GM20000 (cell line): ENCODE measurements at regions not wholly inside any gene's neighbourhood (a gene's known extent, or its start where the extent isn't known, plus 50 kb on each side); places are given as distances from the start of the nearest gene placed in this dataset.

ENCODE experiments used
- DNase-seq: peaks from one replicate; pipeline ENCODE4 v3.0.0; 2012; ENCODE audit warnings: low spot score
- TF ChIP-seq, protein P1 (sequence below): IDR thresholded peaks from 2 replicates; pipeline ENCODE4 v1.5.1; 2012; ENCODE audit warnings: mild to moderate bottlenecking, control low read depth; ENCODE audit errors: extremely low read depth, missing control alignments

DNA sequence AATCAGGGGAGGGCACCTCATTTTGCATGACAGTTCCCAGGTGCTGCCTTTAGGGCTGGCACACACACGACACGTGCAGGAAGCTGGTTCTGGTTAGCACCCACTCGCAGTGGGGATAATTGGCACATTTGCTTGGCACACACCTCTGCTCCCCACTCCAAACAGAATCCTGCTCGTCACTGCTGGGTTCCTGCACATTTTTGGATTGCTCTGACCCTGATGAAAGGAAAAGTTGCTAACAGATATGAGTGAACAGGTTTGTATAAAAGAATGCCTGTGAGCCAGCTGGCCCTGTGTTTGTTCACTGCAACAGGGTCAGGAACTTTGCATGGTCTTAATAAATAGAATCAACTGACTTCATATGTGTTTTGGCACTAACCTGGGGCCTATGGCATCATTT, 1500.4 kb downstream of the EFNB2 start:
- DNase-seq = no peak
- TF ChIP-seq, protein P1, sequence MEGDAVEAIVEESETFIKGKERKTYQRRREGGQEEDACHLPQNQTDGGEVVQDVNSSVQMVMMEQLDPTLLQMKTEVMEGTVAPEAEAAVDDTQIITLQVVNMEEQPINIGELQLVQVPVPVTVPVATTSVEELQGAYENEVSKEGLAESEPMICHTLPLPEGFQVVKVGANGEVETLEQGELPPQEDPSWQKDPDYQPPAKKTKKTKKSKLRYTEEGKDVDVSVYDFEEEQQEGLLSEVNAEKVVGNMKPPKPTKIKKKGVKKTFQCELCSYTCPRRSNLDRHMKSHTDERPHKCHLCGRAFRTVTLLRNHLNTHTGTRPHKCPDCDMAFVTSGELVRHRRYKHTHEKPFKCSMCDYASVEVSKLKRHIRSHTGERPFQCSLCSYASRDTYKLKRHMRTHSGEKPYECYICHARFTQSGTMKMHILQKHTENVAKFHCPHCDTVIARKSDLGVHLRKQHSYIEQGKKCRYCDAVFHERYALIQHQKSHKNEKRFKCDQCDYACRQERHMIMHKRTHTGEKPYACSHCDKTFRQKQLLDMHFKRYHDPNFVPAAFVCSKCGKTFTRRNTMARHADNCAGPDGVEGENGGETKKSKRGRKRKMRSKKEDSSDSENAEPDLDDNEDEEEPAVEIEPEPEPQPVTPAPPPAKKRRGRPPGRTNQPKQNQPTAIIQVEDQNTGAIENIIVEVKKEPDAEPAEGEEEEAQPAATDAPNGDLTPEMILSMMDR = no peak

- no peak for DNase-seq
- TF ChIP-seq, protein P1 = no peak
Measured at GRCh38 chr13:105033999-105034398, 1501.5 kb downstream of the EFNB2 start.

DNA sequence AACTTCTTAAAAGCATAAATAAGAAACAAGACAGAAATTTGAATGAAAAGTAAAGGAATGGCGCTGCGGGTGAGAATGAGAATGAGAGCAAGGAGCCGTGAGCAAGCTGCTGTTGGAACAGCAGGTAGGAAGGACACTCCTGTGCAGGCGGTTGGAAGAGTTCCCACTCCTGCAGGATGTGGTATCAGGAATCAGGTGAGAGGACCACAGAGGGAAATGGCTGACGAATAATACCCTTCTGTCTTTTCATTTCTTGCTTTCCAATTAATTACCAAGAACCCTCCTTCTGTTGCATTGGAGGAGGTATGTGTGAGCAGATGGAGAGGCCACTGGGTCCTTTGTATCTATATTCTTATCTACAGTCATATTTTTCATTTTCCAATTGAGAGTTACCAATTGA, 1504.2 kb downstream of the EFNB2 start:
- DNase-seq = no peak
- TF ChIP-seq, protein P1 = no peak

DNA sequence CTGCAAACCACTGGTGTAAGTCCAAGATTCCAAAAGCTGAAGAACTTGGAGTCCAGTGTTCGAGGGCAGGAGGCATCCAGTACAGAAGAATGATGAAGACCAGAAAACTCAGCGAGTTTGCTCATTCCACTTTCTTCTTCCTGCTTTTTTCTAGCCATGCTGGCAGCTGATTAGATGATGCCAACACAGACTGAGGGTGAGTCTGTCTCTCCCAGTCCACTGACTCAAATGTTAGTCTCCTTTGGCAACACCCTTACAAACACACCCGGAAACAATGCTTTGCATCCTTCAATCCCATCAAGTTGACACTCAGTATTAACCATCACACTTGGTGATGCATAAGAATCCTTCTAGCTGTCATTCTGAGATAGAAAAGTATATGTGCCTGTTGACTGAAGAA, 1504.6 kb downstream of the EFNB2 start:
- TF ChIP-seq, protein P1 = no peak
- no peak for DNase-seq

- TF ChIP-seq, protein P1 = no peak
- DNase-seq = no peak
Measured at GRCh38 chr13:105019073-105019472, 1516.4 kb downstream of the EFNB2 start.

DNA sequence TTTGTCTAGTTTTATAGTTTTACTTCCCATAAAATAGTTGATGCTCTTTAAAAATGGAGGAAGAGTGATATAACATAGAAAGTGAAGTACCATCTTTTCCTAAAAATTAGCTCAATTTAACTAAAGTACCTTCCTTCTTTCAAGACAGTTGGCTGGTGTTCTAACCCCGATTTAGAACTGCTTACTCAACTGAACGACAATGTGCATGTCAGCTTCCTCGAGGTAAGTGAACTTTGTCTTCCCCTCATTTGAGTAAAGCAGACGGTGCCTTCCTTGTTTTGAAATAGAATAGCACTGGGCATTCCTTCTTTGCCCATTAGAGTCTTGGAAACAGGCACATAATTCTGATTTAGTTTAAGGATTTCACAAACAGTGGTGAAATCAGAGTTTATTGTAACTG, 1519.2 kb downstream of the EFNB2 start:
- TF ChIP-seq, protein P1 = no peak
- DNase-seq = no peak

DNA sequence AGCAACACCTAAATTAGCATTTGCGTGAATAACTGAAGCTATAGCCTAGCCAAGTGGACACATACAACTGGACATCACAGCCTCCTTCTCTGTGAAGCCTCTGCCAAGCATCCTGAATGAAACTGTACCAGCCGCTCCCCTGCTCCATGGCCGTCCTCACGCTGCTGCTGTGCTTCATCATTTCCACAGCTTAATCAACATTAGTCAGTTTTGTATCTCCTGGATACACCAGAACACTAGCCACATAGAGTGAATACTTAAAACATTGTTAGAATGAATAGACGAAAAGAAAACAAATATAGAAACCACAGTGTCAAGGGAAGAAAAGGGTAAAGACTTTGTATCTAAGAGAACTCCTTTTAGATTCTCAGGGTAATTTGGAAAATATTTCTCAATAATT, 1526.9 kb downstream of the EFNB2 start:
- no peak for DNase-seq

More for the DNA sequence above, 1526.9 kb downstream of the EFNB2 start:
- TF ChIP-seq, protein P1 = no peak
